Keratinocyte (primary cell): ENCODE measurements at regions not wholly inside any gene's neighbourhood (a gene's known extent, or its start where the extent isn't known, plus 50 kb on each side); places are given as distances from the start of the nearest gene placed in this dataset.
"Not testable (repeated sequence)": the region's sequence is repeated elsewhere in the genome, so short reads cannot be mapped to it uniquely, and the experiment has no call there.

Experiments used
- DNase-seq: peaks from one replicate; pipeline ENCODE4 v3.0.0-alpha.2; 2011; ENCODE audit warnings: low read depth, missing footprints, low spot score
- FAIRE-seq: peaks from 2 replicates; lab custom pipeline; 2011; peaks lifted over from hg19 to GRCh38; lab: Jason Lieb, UNC
- H2AFZ ChIP-seq: 2 replicates; pipeline ENCODE4 v1.6.0; 2012; ENCODE audit warnings: low read length, control low read depth, inconsistent platforms; ENCODE audit not compliant: control insufficient read depth
- H3K27ac ChIP-seq: 2 replicates; pipeline ENCODE4 v1.5.1; 2011; ENCODE audit warnings: low read length; ENCODE audit not compliant: control insufficient read depth, insufficient read depth
- H3K27me3 ChIP-seq: 3 replicates; pipeline ENCODE4 v1.6.0; 2011; ENCODE audit warnings: low read length; ENCODE audit not compliant: control insufficient read depth, insufficient read depth; ENCODE audit errors: extremely low read depth
- H3K36me3 ChIP-seq, 2 experiments: 2 replicates in 1 of 2; 3 replicates in 1 of 2; pipeline ENCODE4 v1.5.1; 2011; ENCODE audit warnings: low read length in 2 of 2, mild to moderate bottlenecking in 1 of 2; ENCODE audit not compliant: control insufficient read depth in 2 of 2, insufficient read depth in 2 of 2; ENCODE audit errors: extremely low read depth in 1 of 2
- H3K4me1 ChIP-seq: 3 replicates; pipeline ENCODE4 v1.5.1; 2011; ENCODE audit warnings: low read length; ENCODE audit not compliant: control insufficient read depth, insufficient read depth; ENCODE audit errors: extremely low read depth
- H3K4me2 ChIP-seq: 3 replicates; pipeline ENCODE4 v1.6.0; 2011; ENCODE audit warnings: low read depth, low read length; ENCODE audit not compliant: control insufficient read depth, insufficient read depth; ENCODE audit errors: extremely low read depth
- H3K4me3 ChIP-seq, 3 experiments: fragments of 200-600 bp in 1 of 3; sonication (generic) in 1 of 3; 2 replicates in 2 of 3; 3 replicates in 1 of 3; pipeline ENCODE4 v1.5.1; 2011 to 2016; ENCODE audit warnings: low read length in 3 of 3, mild to moderate bottlenecking in 3 of 3, control low read depth in 2 of 3, inconsistent platforms in 1 of 3, low read depth in 1 of 3, mixed read lengths in 1 of 3, mixed run types in 1 of 3, moderate library complexity in 1 of 3; ENCODE audit not compliant: control insufficient read depth in 2 of 3, insufficient read depth in 2 of 3; ENCODE audit errors: extremely low read depth in 1 of 3
- H3K79me2 ChIP-seq: 2 replicates; pipeline ENCODE4 v1.6.0; 2012; ENCODE audit warnings: low read length; ENCODE audit not compliant: control insufficient read depth, insufficient read depth
- H3K9ac ChIP-seq: 3 replicates; pipeline ENCODE4 v1.6.0; 2011; ENCODE audit warnings: low read length; ENCODE audit not compliant: control insufficient read depth, insufficient read depth; ENCODE audit errors: extremely low read depth
- H3K9me1 ChIP-seq: 3 replicates; pipeline ENCODE4 v1.6.0; 2011; ENCODE audit warnings: low read length; ENCODE audit not compliant: control insufficient read depth, insufficient read depth; ENCODE audit errors: extremely low read depth
- H3K9me3 ChIP-seq: 2 replicates; pipeline ENCODE4 v1.5.1; 2012; ENCODE audit warnings: low read depth, low read length; ENCODE audit not compliant: control insufficient read depth
- H4K20me1 ChIP-seq: 3 replicates; pipeline ENCODE4 v1.6.0; 2011; ENCODE audit warnings: low read length; ENCODE audit not compliant: control insufficient read depth, insufficient read depth; ENCODE audit errors: extremely low read depth
- CTCF ChIP-seq, 3 experiments: IDR thresholded peaks in 1 of 3; conservative IDR thresholded peaks in 1 of 3; optimal IDR thresholded peaks in 1 of 3; 2 replicates in 2 of 3; 3 replicates in 1 of 3; pipeline versions ENCODE3 to v1.5.1; 2011; ENCODE audit warnings: low read length in 3 of 3, mild to moderate bottlenecking in 3 of 3, moderate library complexity in 2 of 3, control low read depth in 1 of 3, inconsistent platforms in 1 of 3; ENCODE audit not compliant: insufficient read depth in 2 of 3; ENCODE audit errors: extremely low read depth in 1 of 3
- EZH2 ChIP-seq: IDR thresholded peaks from one replicate; pipeline ENCODE4 v1.6.1; 2012; ENCODE audit warnings: inconsistent platforms, mild to moderate bottlenecking, low read length, moderate library complexity
- dilution Hi-C: fragments of 300-500 bp; cut with MboI; formaldehyde crosslinking; loops from one replicate; pipeline ENCODE4 v1.7.0; 2020; ENCODE audit warnings: low sequenced_read_pairs; ENCODE audit not compliant: extremely low pct_ligation_motif_present

- H3K4me1 ChIP-seq = no peaks in the 10 kb centered on the region
- no peaks in the 10 kb centered on the region for H3K36me3 ChIP-seq
- H3K9me1 ChIP-seq = no peaks in the 10 kb centered on the region
- H3K9ac ChIP-seq = no peak overlapping the region
- no peak overlapping the region for H3K4me2 ChIP-seq
- no peaks in the 10 kb centered on the region for H4K20me1 ChIP-seq
- H3K9me3 ChIP-seq = no peaks in the 10 kb centered on the region
- H3K27ac ChIP-seq = no peak overlapping the region
- no peaks in the 10 kb centered on the region for H3K79me2 ChIP-seq
- TF ChIP-seq CTCF (optimal IDR thresholded peaks at IDR 0.05 in 1 of 3, IDR thresholded peaks at IDR 0.05 in 1 of 3, conservative IDR thresholded peaks at IDR 0.05 in 1 of 3; ENCODE audit: extremely low read depth in 1 of 3, insufficient read depth in 2 of 3, low read length in 3 of 3) (no peak), EZH2 (no peak)
- FAIRE-seq = no peak
- dilution Hi-C loops = no loop called here
- no peaks in the 10 kb centered on the region for H3K27me3 ChIP-seq
- no peak for DNase-seq
- H3K4me3 ChIP-seq = no peak overlapping the region
- no peak overlapping the region for H2AFZ ChIP-seq
Observed at GRCh38 chr11:82184966-82185365, 548.7 kb downstream of the FAM181B start.

- no peaks in the 10 kb centered on the region for H3K9me1 ChIP-seq
- no peak overlapping the region for H3K27ac ChIP-seq
- TF ChIP-seq EZH2 = no peak
- no peak for TF ChIP-seq CTCF (optimal IDR thresholded peaks at IDR 0.05 in 1 of 3, IDR thresholded peaks at IDR 0.05 in 1 of 3, conservative IDR thresholded peaks at IDR 0.05 in 1 of 3; ENCODE audit: extremely low read depth in 1 of 3, insufficient read depth in 2 of 3, low read length in 3 of 3)
- H3K4me3 ChIP-seq = no peak overlapping the region
- no peaks in the 10 kb centered on the region for H3K9me3 ChIP-seq
- dilution Hi-C loops = no loop called here
- H3K79me2 ChIP-seq = no peaks in the 10 kb centered on the region
- no peak overlapping the region for H2AFZ ChIP-seq
- H3K9ac ChIP-seq = no peak overlapping the region
- H4K20me1 ChIP-seq = no peaks in the 10 kb centered on the region
- H3K4me2 ChIP-seq = no peak overlapping the region
- no peak for FAIRE-seq
- H3K4me1 ChIP-seq = no peaks in the 10 kb centered on the region
- DNase-seq = no peak
- no peaks in the 10 kb centered on the region for H3K27me3 ChIP-seq
- H3K36me3 ChIP-seq = no peaks in the 10 kb centered on the region
Observed at GRCh38 chr11:82183346-82183745, 550.3 kb downstream of the FAM181B start.

GRCh38 chr11:82182697-82183096 is 551.0 kb downstream of the FAM181B start:
- H3K27me3 ChIP-seq, H3K9ac ChIP-seq, H3K9me3 ChIP-seq, H4K20me1 ChIP-seq, H3K4me2 ChIP-seq, FAIRE-seq, H3K27ac ChIP-seq, dilution Hi-C loops, H3K36me3 ChIP-seq, H3K9me1 ChIP-seq, H3K4me1 ChIP-seq, H2AFZ ChIP-seq, H3K79me2 ChIP-seq, DNase-seq, H3K4me3 ChIP-seq: not testable (repeated sequence)

GRCh38 chr11:82181796-82182195 is 551.9 kb downstream of the FAM181B start:
- H3K36me3 ChIP-seq, H3K9ac ChIP-seq, H3K9me3 ChIP-seq, H2AFZ ChIP-seq, FAIRE-seq, H3K4me2 ChIP-seq, H3K27ac ChIP-seq, H4K20me1 ChIP-seq, H3K27me3 ChIP-seq, H3K9me1 ChIP-seq, H3K4me3 ChIP-seq, H3K4me1 ChIP-seq, H3K79me2 ChIP-seq, dilution Hi-C loops, DNase-seq: not testable (repeated sequence)
